ENCODE measurements at regions not wholly inside any gene's neighbourhood (a gene's known extent, or its start where the extent isn't known, plus 50 kb on each side); places are given as distances from the start of the nearest gene placed in this dataset.

- TF ChIP-seq CTCF (IDR thresholded peaks at IDR 0.05) (no peak), POLR2A (IDR thresholded peaks at IDR 0.05) (no peak), EP300 (IDR thresholded peaks at IDR 0.05) (no peak)
These were observed 2016.8 kb upstream of the IGFBP7 start for GRCh38 chr4:59127006-59127405.
